ENCODE measurements at regions not wholly inside any gene's neighbourhood (a gene's known extent, or its start where the extent isn't known, plus 50 kb on each side); places are given as distances from the start of the nearest gene placed in this dataset.

DNA sequence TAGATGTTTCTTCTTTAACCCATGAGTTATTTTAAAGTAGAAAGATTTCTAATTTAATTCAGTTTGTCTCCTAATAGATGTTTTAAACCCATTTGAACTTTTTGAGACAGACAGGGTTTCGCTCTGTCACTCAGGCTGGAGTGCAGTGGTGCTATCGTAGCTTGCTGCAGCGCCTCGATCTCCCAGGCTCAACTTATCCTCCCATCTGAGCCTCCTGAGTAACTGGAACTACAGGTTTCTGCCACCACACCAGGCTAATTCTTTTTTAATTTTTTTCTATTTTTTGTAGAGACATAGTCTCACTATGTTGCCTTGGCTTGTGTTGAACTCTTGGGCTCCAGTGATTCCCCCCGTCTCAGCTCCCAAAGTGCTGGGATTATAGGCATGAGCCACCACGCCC, 53.0 kb upstream of the RAB18 start:
- DNase-seq (ENCODE audit: low read depth in 2 of 2): no peak

DNA sequence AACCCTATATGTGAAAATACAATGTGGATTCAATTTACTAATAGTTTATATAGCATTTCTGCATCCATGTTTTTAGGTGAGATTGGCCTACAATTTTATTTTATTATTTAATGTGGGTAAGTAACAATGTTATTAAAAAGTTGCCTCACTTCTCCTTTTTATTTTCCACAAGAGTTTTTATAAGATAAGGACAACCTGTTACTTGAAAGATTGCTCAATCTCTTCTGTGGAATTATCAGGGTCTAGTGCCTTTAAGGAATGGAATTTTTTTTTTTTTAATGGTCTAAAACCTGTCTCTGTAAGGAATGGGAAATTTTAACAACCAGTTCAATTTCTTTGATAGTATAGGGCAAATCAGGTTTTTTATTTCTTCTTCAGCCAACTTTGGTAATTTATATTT, 53.9 kb upstream of the RAB18 start:
- no peak for DNase-seq (ENCODE audit: low read depth in 2 of 2)

DNA sequence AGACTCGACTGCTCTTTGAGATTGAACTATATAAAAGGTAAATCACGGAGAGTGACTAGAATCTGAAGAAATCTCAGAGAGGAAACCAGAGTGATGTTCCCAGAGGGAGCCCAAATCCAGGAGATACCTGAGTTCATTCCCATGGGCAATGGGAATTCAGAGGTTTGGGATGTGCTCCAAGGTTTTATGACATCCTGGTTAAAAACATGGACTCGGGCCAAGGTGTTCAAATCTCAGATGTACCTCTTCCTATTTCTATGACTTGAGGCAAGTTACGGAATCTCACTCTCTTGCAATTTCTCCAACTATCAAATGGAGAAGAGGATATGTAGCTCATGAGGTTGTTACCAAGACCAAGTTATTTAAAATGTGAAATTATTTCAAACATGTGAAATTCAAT, 54.5 kb upstream of the RAB18 start:
- DNase-seq (ENCODE audit: low read depth in 2 of 2): no peak

DNA sequence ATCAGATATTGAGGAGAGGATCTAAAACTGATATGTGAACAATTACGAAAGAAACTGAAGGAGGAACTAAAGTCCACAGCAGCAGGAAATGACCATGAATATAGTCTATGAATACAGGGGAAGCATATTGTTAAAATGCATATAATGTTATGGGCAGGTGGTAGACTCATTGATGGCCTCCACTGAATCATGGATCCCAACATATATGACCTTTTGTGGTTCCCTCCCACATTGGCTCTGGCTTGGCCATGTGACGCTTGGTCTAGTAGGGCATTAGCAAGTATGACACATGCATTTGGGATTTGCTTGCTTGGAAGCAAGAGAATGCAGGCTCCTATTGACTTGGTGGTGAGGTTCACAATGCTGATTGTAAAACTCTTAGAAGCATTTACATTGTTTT, 55.2 kb upstream of the RAB18 start:
- DNase-seq (ENCODE audit: low read depth in 2 of 2): no peak

DNA sequence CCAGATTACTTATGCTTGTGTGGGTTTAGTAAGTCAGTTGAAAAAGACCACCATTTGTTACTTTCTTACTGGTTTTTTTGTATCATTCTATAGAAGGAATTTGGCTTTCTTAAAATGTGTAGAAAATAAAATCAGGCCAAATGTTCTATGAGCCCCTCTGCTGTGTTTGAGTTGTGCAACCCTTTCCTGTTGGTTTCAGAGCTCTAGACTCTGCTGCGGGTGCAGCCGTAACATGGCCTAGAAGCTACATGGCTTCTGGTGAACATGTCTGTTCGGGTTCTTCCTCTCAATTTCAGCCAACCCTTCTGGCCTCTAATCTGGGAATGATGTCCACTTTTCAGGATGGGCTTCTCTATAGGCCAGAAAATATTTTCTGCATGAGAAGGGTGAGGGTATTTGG, 56.6 kb upstream of the RAB18 start:
- no peak for DNase-seq (ENCODE audit: low read depth in 2 of 2)

DNA sequence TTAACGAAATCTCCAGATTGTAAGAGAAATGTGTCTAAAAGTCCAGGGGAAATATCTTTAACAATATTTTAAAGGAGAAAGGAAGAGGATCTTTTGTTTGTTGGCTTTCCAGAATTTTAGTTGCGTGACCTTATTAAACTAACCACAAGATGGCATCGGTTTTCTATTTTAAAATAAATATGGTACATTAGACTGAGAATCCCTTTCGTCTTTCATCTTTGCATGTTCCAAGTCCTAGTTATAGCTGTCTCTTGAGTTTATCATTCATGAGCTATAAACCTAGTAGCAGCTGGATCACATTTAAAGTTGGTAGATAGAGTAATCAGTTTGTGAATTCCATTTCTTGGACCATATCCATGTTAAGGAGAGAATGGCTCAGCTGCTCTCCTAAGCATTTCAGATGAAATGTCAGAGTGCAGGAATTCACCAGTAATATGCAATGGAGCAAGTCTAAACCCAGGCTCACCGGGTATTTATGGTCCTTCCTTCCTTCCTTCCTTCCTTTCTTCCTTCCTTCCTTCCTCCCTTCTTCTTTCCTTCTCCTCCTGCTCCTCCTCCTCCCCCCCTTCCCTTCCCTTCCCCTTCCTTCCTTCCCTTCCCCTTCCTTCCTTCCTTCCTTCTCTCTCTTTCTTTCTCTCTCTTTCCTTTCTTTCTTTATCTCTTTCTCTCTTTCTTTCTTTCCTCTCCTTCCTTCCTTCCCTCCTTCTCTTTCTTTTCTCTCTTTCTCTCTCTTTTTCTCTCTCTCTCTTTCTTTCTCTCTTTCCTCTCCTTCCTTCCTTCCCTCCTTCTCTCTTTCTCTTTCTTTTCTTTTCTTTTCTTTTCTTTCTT, 57.8 kb upstream of the RAB18 start:
- peak; percentile 56 to 64 for DNase-seq (ENCODE audit: low read depth in 2 of 2)

DNA sequence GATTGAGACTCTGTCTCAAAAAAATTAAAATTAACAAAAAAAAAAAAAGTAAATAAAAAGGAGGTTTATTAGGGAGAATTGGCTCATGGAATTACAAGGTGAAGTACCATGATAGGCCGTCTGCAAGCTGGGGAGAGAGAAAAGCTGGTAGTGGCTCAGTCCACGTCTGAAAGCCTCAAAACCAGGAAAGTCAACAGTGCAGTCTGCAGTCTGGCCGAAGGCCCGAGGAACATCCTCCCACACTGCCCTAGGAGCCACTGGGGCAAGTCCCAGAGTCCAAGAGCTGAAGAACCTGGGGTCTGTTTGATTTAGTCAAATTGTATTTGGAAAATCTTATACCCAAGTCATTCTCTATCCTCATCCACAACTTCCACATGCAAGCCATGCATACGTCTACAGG, 59.0 kb upstream of the RAB18 start:
- DNase-seq (ENCODE audit: low read depth in 2 of 2): no peak

DNA sequence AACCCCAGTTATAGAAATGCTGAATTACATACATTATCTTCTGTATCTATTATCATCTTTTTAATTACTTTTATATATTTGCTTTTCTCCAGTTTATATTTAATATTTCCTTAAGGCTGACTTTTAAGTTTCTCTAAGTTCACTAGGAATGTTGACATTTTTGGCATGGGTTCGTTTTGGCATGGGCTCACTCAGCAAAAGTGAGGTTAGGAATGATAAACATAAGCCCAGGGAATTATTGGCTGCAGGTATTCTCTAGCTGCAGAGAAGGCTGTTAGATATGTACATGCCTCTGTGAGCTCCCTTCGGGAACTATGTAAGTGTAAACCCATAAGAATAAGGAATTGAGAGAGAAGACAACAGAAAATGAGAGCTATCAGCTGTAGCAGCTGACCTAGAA, 63.6 kb upstream of the RAB18 start:
- DNase-seq (ENCODE audit: low read depth in 2 of 2): no peak

DNA sequence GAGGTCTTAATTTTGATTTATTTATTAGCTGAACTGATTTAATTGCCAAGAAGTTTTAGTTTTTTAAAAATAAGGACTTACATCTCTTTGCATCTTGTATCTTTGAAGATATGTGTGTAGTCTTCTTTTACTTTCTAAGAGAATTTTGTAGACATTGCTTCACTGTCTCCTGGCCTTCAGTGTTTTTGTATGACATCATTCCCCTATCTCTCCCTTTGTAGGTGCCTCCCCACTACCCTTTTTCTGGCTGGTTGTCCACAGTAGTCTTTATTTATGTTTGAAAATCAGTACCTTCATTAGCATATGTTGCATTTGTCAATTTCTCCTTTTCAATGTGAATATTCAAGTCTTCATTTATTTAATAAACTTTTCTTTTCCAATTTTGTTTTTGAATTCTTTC, 64.1 kb upstream of the RAB18 start:
- DNase-seq (ENCODE audit: low read depth in 2 of 2): no peak

DNA sequence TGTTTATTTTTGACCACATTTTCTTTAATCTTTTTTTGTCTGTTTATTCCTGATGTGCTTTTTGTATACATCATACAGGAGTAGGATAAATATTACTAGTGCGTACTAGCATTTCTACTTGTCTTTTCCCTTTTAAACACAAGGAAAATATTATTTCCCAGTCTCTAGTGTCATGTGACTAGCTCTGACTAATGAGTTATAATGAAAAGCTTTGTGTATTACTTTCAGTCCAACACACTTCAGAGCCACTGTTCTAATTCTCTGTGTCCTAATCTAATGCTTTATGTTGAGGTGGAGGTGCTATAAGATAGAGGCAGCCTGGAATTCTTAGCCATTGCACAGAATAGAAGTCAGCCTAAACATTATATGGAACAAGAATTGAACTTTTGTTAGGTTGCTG, 65.0 kb upstream of the RAB18 start:
- no peak for DNase-seq (ENCODE audit: low read depth in 2 of 2)

DNA sequence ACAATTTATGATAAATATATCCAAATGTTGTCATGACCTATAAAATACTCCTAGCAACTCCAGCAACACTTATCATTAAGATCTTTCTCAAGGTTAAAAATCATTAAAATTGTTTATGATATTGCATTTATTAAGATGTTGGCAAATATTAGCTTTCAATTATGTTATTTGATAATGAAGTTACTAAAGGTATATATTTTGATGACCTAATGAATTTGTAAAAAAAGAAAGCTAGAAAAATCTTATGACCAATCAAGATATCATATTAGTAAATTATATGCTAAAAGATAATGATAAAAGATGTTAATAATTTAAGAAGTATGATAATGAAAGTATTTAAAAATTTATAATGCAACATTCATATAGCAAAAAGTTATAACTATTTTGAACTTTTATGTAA, 66.3 kb upstream of the RAB18 start:
- DNase-seq (ENCODE audit: low read depth in 2 of 2): no peak

DNA sequence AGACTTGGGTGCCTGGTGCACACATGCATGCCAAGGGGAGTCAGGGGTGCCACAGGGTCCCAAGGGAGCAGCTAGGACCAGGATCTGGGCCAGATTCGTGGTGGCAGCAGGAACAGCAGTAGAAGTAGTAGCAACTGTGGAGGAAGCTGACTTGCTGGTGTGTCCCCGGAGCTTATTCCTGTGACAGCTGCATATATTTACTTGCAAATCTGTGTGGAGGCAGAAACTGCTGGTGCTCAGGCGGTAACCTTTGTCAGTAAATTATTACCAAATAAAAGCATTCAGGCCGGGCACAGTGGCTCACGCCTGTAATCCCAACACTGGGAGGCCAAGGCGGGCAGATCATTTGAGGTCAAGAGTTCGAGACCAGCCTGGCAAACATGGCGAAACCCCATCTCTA, 67.4 kb upstream of the RAB18 start:
- DNase-seq (ENCODE audit: low read depth in 2 of 2): no peak

DNA sequence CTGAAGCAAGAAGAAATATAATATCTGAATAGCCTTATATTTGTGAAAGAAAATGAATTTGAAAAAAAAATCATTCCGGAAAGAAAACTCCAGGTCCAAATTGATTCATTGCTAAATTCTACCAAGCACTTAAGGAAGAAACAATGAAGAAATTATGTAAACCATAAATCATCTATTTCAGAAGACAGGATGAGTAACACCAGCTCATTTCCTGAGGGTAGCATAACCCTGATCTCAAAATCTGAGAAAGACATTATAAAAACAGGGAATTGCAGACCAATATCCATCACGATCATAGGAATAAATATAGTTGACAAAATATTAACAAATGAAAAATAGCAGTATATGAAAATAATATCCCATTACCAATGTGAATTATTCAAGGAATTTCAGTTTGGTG, 70.1 kb upstream of the RAB18 start:
- DNase-seq (ENCODE audit: low read depth in 2 of 2): no peak

DNA sequence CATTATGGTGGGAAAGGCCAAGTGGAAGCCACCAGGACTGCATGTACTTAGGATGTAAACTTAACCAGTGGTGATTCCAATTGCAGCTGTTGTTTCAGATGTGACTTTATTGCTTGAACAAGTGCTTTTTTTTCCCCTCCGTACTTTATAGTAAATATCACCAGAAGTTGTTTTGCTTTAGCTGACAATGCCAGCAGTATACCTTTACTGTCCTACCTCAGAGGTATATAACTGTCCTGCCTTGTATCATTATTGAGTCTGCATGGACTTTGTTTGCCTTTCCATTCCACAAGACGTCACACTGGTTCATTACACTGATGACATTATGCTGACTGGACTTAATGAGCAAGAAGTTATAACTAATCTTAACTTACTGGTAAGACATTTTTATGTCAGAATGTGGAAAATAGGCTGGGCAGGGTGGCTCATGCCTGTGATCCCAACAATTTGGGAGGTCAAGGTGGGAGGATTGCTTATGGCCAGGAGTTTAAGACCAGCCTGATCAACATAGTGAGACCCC, 77.1 kb upstream of the RAB18 start:
- DNase-seq (ENCODE audit: low read depth in 2 of 2): no peak

DNA sequence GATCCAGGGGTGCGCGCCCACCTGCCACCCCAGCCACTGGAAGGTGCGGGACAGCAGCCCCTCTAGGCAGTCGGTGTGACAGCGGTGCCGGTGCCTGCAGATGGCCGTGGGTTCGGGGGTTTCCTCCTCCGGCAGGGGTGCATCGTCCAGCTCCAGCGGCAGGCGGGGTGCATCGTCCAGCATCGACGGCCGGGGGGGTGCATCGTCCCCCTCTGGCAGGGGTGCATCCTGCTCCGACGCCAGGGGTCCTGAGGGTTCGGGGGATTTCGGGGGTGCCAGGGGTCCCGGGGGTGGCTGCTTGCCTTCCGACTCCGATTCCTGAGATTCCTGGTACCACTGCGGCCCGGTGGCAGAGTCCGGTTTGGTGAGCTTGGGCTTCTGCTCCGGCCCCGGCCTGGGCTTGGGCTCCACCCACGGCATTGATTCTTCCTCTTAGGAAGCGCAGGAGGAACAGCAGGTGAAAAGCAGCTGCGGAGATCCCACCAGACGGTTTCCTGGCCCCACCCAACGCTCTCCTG, 90.2 kb upstream of the RAB18 start:
- DNase-seq (ENCODE audit: low read depth in 2 of 2): no peak

DNA sequence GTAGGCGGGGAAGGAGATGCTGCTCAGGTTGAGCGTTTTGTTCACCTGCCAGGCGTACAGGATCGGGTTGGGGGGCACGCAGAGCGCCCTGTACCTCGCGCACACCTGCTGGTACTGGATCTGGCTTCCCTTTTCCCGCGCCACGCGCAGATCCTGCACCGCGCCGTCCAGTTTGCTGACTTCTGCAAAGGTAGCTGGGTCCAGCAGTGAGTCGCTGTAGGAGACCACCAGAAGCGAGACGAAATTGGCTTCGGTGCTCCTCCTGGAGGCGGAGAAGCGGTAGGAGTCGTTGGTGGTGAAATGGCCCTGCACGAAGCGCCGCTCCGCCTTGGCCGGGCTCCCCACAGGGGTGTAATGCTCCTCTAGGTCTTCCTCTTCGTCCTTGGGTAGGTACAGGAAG, 90.7 kb upstream of the RAB18 start:
- no peak for DNase-seq (ENCODE audit: low read depth in 2 of 2)

DNA sequence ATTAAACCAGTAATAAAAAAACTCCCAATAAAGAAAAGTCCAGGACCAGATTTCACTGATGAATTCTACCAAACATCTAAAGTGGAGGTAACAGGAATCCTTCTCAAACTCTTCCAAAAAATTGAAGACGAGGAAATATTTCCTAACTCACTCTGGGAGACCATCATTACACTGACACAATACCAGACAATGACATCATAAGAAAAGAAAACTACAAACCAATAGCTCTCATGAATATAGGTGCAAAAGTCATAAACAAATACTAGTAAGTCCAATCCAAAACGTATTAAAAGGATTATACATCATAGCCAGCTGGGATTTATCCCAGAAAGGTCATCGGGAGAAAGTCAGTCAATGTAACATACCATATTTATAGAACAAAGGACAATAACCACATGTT, 94.0 kb upstream of the RAB18 start:
- DNase-seq (ENCODE audit: low read depth in 2 of 2): no peak

DNA sequence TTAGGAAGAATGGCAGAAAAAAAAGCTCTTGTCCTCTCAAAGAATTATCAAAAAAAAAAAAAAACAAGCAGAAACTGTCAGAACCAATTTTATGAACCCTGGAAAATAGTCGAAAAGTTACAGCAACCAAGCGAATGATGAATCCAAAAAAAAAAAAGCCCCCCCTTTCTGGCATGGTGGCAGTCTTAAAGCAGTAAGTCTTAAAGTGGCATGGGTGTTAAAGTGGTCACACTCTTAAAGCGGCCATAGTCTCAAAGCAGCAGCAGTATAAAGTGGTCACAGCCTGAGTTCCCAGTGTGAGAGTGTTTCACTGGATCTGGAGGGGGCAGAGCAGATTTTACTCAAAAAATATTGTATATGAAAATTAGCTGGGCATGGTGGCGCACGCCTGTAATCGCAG, 96.8 kb upstream of the RAB18 start:
- DNase-seq (ENCODE audit: low read depth in 2 of 2): no peak

DNA sequence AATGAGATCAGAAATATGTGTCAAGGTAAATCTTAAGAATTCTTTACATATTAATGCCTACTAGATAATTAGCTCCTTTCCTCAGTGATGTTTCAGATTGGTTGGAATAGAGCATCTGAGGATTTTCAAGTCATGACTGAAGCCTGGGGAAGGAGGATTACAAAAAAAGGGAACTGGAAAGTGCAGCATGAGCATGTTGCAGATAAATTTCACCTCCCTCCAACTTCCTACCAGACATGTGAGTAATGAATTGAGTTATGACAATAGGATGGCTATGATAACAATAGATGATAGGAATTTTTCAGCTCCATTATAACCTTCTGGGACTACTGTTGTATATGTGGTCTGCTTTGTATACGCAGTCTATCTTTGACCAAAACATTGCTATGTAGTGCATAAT, 104.2 kb upstream of the RAB18 start:
- no peak for DNase-seq (ENCODE audit: low read depth in 2 of 2)

DNA sequence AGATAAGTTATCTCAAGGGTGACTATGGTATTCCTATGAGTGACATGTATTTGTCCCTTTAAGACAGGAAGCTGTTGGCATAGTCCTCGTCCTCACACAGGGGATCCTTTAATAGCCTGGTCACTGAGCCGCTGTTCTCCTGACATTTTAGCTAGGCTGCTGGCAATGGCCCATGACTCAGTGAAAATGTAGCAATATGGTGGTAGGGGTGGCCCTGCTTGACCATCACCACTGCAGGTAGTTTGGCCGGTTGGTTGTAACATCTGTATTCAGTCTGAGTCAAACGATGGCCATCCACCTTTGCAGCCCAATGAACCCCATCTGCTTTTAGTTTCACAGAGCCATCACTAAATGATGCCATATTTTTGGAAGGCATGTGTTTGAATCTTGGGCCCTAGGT, 110.1 kb upstream of the RAB18 start:
- no peak for DNase-seq (ENCODE audit: low read depth in 2 of 2)

DNA sequence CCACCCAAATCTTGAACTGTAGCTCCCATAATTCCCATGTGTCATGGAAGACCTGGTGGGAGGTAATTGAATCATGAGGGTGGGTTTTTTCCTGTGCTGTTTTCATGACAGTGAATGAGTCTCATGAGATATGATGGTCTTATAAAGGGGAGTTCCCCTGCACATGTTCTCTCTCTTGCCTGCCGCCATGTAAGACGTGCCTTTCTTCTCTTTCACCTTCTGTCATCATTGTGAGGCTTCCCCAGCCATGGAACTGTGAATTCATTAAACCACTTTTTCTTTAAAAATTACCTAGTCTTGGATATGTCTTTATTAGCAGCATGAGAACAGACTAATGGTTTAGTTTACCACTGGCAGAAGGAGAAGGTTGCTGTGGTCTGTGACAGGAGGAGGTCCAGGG, 111.5 kb upstream of the RAB18 start:
- no peak for DNase-seq (ENCODE audit: low read depth in 2 of 2)

DNA sequence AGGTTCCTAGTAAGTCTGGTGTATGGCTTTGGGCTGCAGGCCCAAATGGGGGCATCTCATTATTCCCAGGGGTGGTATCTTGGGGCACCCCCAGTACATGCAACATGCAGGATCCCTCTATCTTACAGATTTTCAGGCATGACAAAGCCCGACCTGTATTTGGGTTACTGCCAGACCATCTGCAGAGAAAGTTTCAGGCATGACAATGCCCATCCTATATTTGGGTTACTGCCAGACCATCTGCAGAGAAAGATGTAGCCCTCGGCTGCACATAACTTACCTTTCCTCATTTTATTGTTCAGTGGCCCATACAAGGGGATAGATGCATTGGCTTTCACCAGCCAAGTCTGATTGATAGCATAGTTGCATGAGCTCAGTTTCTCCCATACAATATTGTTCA, 112.2 kb upstream of the RAB18 start:
- no peak for DNase-seq (ENCODE audit: low read depth in 2 of 2)

DNA sequence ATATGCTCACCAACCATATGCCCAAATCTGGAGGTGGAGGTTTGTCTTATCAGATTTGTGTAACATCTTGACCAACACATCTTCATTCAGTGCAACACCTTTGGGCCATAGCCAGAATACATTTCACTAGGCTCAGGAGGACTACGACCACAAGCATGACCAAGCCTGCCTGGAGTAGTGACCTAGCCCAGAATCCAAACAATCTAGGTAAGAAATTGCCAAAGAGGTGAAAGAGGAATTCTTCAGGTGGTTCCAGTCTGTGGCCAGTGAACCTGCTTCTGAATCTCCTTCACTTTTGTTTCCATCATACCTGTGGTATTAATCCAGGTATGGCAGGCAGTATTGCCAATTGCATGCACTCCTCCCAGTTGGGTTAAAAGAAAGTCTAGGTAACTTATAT, 112.8 kb upstream of the RAB18 start:
- DNase-seq (ENCODE audit: low read depth in 2 of 2): no peak

DNA sequence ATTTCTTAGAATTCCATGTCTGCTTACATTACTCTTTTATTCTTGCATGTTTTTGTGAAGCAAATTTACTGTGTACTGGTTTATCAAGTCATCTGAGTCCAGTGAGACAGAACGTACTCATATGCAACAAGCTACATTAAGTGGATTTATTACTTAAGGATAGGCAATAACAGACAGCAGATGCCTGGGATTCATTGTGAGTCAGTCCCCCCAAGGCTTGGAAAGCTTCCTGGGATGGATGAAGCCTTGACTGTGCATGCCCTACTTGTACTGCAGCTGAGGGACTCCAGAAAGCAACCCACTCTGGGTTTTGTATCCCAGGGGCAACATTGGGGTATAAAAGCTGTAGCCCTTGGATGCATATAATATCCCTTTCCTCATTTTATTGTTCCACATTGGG, 113.4 kb upstream of the RAB18 start:
- DNase-seq (ENCODE audit: low read depth in 2 of 2): peak; percentile 43 to 60
